HuH-7 (cell line): ENCODE measurements at regions not wholly inside any gene's neighbourhood (a gene's known extent, or its start where the extent isn't known, plus 50 kb on each side); places are given as distances from the start of the nearest gene placed in this dataset.

ENCODE experiments used
- DNase-seq: peaks from one replicate; pipeline ENCODE4 v3.0.0; 2011; ENCODE audit warnings: low spot score

DNA sequence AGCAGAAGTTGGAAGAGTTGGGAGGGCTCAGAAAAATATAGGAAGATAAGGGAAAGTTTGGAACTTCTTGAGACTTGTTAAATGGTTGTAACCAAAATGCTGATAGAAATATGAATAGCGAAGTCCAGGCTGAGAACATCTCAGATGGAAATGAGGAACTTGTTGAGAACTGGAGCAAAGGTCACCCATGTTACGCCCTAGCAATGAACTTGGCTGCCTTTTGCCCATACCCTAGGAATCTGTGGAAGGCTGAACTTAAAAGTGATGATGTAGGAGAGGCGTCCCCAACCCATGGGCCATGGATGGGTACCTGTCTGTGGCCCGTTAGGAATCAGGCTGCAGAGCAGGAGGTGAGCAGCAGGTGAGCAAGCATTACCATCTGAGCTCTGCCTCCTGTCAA lies 347.8 kb downstream of the ARL4A start:
- DNase-seq, result no peak

DNA sequence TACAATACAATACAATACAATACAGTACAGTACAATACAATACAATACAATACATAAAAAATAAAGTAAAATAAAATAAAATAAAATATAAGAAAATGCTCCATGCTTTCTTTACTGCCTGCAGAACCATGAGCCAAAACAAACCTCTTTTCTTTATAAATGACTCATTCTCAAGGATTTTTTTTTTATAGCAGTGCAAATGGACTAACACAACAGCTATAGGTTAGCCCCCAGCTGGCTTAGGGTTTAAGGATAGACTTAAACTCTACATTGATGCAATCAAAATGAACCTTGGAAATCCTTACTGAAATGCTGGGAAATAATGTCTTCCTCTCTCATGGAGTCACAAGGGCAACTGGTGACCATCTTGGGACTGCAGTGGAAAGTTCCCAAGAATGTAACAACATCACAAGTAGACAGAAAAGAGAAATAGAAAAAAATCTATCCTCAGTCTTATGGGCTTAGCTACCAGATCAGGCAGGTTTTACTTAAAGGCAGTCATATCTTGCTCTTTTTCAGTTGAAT lies 348.9 kb downstream of the ARL4A start:
- DNase-seq, result no peak

DNA sequence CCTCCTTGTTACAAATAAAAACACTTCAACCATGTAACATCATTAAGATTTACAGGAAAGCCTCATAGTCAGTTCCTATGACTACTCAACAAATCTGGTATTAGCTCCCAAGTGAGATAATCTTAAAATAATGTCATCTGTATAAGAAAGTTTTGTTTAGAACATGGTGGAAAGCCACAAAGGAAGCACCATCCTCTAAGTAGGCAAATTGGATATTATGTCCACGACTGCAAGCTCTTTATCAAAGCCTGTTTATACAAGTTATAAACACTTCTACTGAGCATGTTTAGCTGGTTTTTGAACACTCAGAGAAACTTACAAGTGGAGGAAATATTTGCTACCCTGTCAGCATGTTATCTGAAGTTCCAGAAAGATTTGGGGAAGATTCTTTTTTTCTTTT lies 349.8 kb downstream of the ARL4A start:
- DNase-seq, result no peak

DNA sequence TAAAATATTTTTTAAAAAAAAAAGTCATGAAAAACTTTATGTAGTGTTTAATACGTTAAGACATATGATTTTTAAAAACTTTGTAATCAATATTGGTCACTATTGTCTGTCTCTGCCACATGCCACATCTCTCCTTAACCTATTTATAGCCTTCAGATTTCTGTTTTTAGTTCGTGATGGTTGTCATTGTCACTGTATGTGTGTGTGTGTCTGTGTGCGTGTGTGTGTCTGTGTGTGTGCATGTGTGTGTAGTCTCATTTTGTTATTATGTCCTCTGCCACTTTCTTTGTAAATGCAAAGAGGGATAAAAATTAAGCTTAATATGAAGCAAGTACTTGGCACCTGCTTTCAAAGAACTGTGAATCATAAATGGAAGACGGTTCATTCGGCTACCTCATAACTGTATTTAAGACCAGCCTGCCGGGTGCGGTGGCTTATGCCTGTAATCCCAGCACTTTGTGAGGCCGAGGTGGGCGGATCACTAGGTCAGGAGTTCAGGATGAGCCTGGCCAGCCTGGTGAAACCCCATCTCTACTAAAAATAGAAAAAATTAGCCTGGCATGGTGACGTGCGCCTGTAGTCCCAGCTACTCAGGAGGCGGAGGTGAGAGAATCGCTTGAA lies 354.0 kb downstream of the ARL4A start:
- DNase-seq, result no peak

DNA sequence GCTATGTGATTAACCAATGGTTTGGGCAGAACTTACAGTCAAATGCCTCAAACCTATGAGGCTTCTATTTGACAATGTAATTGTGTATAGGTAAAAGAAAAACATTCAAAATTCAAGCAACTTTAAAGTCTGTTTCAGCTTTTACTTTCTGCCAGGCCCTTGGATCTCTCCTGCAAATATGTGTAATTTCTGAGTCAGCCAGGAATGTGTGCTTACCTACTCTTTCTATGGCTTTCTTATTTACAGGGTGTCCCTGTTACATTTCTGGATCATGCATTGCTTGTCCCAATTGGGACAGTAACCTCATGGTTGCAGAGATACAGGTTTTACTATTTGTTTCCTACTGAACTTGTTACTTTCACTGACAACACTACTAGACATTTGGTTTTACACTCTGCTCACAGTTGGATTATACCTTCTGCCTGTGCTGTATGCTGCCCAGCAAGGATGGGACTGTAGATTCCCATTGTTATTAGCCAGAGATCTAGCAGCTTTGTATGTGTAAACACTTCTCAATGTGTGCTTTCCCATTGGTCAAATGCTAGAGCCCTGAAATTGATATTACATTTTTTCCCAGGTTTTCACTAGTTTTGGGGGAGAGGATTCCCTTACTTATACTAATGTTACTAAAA lies 355.3 kb downstream of the ARL4A start:
- DNase-seq, result no peak

DNA sequence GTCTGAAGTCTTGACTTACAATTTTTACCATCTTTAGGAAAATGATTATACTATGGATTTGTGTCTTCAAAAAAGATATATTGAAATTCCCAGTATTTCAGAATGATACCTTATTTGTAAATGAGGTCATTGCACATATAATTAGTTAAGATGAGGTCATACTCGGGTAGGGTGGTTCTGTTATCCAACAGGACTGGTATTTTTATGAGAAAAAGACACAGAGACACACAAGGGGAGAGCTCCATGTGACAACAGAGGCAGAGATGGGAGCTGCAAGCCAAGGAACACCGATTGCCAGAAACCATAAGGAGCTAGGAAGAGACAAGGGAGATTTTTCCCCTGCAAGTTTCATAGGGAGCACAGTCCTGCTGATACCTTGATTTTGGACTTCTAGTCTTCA lies 356.9 kb downstream of the ARL4A start:
- DNase-seq, result no peak

DNA sequence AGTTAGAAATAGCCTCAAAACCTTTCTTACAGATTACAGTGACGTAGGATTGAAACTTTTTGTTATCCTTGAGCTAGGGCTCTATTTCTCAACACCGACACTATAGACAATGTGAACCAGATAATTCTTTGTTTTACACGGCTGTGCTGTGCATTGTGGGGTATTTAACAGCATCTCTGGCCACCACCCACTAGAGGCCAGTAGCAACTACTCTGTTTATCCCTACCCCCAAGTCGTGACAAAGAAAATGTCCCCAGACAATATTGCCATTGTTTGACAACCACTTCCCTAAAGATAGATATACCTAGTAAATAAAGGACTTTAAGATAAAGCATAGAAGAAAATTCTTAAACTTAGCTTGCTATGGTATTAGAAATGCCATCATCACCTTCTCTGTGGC lies 359.6 kb downstream of the ARL4A start:
- DNase-seq, result no peak

DNA sequence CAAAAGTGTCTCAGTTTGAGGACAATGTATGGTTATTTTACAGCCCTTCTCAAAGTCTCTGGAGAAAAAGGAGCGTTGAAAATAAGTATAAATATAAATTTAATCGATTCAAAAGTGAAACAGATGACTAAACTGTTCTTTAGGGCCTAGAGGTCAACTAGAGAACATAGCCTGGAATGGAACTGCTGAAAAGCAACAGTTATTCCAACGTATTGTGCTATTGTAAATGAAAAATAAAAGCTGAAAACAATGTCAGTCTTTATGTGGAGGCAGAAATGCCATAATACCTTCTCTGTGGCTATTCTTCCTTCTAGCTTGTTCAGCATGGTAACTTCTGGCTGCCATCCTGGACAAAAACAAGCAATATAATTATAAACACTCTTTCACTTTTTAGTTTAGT lies 362.5 kb downstream of the ARL4A start:
- DNase-seq, result no peak

DNA sequence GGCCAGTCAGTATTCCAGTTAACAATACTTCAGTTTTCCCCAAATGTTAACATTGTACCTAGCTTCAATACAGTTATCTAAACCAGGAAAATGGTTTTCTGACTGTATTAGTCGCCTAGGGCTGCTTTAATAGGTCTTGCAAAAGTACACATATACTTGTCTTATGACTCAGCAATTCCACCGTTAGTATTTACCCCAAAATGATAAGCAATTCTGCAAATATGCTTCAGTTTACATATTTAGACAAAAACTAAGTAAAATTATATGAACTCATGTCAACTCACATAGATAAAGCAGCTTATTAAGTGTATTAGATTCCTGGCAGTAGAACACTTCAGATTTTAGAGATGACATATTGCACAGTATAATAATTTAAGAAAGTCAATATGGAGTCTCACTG lies 363.3 kb downstream of the ARL4A start:
- DNase-seq, result no peak

DNA sequence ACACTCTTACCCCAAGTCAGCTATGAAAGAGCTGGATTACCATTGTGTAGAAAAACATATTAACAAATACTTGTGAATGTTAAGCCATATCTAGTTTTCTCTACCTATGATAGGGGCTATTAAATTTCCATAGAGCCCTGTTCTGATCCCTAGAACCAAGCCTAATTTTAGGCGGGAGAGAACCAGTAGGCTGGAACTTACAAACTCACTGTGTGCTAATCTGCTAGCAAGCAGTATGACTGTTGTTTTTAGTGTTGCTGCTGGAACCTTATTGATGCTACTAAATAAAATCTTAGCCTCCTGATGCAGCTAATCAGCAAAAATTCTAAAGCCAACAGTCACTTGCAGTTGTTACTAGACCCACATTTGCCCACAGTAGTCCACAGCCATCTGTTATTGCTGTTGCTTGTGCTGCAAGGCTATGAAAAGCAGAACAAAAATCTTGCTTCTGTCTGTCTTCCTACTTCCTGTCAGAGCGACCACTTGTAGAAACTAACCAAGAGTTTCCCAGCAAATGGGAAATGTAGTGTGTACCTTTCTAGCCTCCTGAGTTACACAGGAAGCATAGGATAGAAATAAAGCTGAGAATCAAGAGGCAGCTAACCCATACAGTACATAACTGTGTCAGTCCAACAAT lies 368.4 kb downstream of the ARL4A start:
- DNase-seq, result no peak

DNA sequence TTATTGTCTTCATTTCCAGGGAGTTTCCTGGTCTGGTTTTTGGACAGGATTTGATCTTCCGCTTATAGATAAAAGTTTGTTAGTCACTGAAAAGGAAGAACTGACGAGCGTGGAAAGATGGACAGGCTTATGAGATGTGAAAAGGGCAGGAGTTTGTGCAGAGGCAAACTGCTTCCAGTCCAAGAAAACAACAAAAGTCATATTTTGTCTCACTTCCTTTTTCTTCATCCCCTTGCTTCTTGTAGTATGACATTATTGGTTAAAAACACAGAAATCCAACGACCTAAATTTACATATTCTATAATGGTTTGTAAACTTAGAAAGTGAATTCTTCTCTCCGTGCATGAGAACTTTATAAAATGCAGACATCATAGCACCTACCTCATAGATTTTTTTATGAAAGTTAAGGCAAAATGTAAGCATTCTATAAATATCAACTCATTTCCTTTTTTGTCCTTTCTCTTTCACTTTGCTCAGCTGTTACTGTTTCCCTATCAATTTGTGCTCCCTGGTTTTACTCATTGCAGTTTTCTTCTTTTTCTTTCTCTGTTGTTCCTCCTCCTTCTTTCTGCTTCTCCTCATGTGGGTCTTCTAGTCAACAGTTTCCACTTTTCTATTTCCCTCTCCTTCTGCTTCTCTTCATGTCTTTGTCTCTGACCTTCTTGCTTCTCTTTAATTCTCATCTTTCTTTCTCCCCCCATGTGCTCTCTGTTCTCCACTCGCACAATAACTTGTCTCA lies 370.2 kb downstream of the ARL4A start:
- no peak for DNase-seq

DNA sequence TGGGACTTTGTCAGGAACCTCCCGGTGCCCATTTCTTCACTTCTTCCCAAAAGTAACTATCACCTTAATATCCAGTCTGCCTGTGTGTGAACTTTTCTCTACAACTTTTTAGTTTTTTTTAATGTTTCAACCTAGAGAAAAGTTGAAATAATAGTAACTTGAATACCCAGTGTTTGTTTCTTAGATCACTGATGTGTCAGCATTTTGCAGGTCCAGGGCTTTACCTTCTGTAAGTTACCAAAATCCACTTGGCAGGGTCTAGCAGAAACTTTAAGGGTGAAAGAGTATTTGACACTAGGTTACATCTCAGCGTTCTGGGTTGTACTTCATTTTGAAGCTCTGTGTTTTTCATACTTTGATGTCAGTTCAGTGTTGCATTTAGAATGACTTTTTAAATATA lies 372.7 kb downstream of the ARL4A start:
- DNase-seq, result no peak

DNA sequence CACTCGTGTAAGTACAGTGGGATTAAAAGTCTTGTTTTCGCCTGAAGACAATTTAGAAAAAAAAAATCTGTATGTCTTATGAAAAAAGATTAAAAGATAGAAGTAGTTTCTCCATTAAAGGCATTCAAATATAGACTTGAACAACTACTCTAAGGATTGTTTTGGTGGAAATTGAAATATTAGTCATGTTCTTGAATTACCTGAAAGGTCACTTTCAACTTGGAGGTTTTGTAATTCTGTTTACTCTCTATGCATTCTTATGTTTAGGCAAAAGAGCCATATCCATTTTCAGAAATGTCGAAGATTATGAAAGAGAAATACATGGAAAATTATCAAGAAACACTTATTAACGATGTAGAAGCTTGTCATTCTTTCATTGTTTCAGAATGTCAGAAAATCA lies 373.7 kb downstream of the ARL4A start:
- DNase-seq, result no peak

DNA sequence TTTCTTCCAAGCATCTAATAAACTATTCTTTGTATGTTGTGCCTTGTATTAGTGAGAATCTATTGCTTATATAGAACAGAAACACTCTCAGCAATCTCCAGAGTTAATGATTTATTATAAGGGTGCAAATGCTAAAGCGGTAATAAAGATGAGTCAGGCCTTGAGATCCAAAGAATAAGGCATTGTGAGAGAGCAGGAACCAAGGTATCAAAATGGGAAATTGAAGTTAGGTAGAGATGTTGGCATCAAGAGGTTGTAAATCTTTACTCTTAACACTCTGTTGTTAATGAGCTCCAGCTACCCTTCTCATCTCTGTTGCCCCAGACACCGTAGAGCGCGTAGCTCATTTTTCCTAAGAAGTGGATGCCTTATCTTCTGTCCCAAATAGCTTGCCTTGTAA lies 375.2 kb downstream of the ARL4A start:
- no peak for DNase-seq

DNA sequence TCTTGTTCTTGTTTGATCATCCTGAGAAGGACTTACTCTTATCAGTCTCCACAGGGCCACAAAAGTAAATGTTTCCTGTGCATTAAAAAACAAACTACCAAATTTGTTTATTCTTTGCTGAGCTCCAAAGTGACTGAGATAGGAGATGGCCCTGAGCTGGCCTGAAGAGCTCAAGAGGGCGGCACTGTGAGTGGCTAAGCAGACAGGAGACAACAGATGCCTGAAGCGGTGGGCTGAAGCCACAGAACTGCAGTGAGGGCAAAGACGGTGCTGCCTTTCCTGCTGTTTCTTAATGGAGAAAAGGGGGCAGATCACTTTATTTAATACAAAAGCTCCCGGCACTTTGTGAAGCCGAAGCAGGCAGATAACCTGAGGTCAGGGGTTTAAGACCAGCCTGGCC lies 379.6 kb downstream of the ARL4A start:
- DNase-seq, result no peak

DNA sequence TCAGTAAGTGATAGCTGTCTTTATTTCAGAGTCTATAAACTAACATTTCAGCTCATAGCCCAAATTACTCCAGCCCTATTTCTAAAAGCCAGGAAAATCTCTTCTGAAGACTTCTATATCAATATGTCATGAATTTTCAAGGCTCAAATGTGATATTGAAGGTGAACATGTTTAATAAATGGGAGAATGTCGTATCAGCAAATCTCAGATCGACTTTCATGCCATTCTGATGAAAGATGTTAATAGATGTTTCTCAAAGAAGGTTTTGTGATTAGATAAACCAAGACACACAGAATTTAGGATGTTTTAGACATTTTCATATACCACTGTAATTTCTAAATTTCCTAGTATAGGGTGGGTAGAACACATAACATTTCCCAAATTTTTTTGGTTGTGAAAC lies 380.6 kb downstream of the ARL4A start:
- no peak for DNase-seq

DNA sequence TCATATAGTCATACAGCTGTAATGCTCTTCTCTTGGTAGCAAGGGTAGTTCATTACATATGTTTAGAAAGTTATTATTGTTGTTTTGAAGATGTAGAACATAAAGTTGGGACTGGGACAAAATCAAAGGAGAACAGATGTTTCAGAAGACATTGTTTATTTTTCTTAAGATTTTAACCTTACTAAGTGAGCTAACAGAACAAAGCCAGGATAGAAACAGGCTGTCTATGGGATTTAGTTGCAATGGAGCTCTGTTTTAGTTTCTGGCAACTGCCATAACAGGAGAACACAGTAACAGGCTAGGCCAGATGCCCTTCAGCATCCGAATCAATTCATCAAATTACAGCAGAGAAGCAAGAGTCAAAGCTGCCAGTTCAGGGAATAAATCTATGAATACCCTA lies 382.4 kb downstream of the ARL4A start:
- no peak for DNase-seq

DNA sequence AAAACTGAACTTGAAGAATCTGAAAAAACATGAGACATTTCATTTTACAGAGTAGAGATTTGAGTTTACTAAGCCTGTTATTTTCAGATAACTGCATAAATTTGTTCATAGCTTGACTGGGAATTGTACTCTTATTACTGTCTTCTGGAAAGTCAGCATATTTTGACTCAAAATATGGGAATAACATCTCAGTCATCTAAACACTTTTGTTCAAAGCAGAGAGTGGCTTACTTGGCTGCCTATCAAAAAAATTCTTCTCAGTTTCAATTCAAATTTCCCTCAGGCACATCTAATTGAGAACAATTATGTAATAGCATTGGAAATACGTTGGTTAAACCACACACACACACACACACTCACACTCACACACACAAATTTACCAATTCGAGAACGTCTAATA lies 384.6 kb downstream of the ARL4A start:
- no peak for DNase-seq

DNA sequence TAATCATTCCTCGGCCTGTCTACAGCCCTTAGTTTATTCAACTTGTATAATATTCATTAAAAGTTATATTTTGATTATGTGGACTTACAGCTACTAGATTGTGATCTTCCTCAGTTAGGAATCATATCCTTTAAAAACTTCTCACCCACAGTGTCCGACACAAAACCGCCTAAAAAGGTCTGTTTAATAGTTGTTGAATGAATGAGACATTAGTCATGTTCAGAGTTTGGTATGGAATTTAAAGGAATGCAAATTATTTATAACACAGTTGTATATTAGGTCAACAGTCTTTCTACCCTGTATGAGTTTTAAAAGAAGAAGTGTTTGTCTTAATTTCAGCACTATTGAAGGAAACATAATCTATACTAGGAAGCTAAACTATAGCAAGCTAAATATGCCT lies 390.0 kb downstream of the ARL4A start:
- no peak for DNase-seq

DNA sequence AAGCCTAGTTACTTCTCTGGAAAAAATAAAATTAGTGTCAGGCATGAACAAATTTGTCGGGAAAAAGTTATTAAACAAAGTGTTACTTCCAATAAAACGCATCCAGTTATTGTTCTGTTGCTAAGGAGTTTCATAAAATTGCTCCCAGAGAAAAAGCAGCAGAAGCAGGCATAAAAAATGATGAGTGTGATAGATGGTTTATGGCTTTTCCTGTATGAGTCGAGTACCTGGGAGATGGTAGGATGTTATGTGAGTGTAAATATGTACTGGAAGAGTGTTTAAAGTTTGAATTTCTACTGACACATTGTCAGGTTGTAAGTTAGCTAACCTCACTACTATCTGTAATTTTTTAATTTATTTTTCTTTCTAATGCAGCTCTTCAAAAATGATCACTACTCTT lies 390.7 kb downstream of the ARL4A start:
- DNase-seq, result no peak

DNA sequence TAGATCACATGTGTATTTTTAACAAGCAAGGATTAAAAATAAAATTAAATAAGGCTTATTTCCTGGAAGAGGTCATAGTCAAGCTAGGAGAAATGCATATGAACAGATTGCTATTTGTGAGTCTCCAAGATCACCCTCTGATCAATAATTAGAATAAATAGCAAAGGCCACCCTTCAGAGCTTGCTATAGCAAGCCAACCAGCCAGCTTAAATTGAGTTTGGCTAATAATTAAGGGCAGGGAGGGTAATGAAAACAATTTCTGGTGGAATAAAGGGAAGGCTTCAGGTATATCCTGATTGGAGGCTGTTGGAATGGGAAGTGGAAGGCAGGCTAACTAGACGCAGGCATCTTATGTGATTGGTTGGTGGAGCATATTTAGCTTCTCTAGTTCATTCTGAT lies 403.5 kb downstream of the ARL4A start:
- DNase-seq, result no peak

DNA sequence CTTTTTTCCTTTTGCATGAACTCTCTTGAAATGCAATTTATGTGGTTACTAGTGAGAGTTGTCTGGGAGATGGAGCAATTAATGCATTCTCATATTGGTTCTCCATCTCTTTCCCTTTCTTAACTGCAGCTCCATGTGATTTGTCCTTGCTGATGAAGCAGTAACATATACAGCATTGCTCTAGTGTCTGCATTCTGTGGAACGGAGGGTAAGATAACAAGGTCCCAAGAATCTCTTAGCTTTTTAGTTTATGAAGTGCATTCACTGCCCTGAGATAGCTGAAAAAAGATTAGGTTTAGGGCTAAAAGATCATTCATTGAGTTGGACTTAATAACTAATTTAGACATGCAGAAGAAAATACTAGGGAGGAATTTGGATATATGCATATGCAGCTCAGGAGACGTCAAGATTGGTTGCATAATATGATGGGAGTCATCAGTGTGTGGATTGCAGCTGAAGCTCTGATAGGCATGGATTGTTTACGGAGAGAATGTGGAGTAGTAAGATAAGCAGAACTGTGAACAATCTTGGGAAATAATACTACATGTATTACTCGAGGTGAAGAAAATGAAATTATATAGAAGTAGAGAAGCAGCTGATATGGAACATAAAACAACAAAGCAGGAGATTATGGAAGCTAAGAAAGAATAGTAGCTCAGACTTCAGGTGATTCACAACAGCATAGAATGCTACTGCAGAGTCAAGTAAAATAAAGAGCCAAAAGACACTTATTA lies 404.7 kb downstream of the ARL4A start:
- DNase-seq, result no peak

DNA sequence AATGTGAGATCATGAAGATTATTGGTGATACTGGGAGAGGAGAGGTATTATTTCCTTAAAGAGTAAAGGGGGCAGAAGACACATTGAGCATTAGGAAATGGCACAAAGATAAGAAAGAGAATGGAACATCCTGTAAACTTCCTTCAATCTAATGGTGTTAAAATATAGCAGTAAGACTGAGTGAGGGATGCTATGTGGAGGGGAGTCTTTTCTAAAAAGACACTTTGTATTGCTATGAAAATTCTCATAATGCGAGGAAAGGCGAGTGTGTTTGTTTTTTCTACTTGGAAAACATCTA lies 405.2 kb downstream of the ARL4A start:
- no peak for DNase-seq
